ENCODE measurements at regions not wholly inside any gene's neighbourhood (a gene's known extent, or its start where the extent isn't known, plus 50 kb on each side); places are given as distances from the start of the nearest gene placed in this dataset.

GRCh38 chr2:126527836-126528490 lies 128.0 kb upstream of the GYPC start:
- DNase-seq: no peak

DNA sequence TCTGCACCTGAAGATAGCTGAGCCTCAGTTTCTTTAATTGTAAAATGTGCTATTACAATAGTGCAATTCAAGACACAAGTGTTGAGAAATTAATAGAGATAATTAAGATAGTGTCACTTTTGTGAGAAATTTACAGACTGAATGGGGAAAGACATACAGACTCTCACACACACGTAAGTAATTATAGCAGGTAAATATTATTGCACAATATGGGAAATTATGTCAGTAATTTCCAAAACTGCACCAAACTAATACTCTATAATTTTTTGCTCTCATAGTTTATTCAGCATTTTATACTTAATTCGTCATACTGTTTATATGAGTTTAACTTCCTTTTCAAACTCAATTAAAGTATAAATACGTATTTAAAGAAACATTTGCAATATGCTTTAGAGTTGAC lies 124.9 kb upstream of the GYPC start:
- no peak for DNase-seq

- no peak for DNase-seq
These were observed 121.5 kb upstream of the GYPC start for GRCh38 chr2:126534478-126534877.

DNA sequence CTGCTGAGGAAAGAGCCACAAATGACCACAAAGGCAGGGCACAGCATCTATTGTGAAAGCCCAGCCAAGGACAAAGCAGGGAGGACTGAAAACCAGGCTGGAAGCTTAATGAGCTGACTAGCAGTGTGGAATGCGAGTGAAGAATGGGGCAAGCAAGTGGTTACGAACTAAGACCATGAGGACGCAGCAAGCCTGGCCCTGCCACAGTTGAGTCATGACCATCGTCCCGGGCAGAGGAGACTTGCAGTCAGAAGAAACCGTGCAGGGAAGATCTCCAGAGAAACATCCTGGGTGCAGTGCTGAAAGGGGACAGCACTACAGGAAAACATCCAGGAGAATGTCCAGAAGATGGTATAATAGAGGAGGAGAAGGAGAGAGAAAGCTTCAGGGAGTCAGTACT lies 120.5 kb upstream of the GYPC start:
- DNase-seq: no peak

GRCh38 chr2:126536605-126537200 lies 119.3 kb upstream of the GYPC start:
- no peak for DNase-seq

- no peak for DNase-seq
These were observed 116.9 kb upstream of the GYPC start for GRCh38 chr2:126539101-126539500.

DNA sequence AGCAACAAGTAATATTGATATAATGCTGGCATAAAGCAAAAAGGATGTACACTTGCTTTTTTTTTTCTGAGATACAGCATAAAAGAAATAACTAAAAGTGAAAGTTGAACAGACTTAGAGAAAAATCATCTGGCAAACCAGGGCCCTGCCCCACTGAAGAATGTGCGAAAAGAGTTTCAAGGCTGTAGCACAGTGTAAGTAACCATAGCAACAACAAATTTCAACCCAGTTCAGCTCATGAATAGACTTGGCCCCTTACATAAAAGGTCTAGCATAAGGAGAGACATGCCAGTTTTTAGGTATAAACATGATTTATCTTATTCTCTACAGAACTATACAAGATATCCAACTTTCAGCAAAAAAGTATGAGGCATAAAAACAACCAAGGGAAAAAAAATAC lies 113.7 kb upstream of the GYPC start:
- DNase-seq: no peak

GRCh38 chr2:126543081-126543480 lies 112.9 kb upstream of the GYPC start:
- no peak for DNase-seq

DNA sequence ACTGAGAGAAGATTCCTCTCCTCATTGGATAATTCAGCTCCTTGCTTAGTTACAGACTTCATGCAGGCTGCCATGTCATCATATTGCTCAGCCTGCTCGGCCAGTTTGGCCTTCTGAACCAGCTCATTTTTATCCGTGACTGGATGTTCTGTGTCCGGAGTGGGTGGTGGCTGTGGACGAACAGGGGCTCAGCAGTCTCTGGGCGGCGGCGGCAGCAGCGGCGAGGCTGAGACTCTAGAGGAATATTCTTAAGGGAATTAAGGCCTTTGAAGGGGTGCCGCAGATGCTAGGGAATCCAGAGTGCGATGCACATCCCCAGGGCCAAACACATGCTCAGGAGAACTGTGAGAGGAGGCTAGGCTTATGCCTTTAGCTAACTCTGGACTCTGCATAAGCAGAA lies 97.9 kb upstream of the GYPC start:
- DNase-seq: no peak

- no peak for DNase-seq
These were observed 87.2 kb upstream of the GYPC start for GRCh38 chr2:126568734-126569133.

DNA sequence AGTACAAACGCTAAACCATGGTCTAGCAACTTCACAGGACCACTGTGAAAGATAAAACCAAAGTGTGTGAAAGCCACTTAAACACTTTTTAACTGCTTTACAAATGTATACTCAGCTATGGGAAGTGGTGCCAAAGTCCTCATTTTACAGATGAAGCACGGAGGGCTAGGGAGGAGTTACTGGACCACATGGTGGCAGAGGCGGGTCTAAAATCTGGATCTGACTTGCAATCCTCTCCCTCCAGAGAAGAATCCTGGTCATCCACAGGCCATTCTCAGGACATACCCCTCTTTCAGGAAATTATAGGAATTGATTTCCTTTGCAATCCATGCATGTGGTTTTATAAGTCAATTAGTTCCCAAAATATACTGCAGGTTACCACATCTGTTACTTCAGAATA lies 84.6 kb upstream of the GYPC start:
- no peak for DNase-seq

- no peak for DNase-seq
These were observed 80.3 kb upstream of the GYPC start for GRCh38 chr2:126575631-126576030.

GRCh38 chr2:126579868-126580267 lies 76.1 kb upstream of the GYPC start:
- DNase-seq: no peak

DNA sequence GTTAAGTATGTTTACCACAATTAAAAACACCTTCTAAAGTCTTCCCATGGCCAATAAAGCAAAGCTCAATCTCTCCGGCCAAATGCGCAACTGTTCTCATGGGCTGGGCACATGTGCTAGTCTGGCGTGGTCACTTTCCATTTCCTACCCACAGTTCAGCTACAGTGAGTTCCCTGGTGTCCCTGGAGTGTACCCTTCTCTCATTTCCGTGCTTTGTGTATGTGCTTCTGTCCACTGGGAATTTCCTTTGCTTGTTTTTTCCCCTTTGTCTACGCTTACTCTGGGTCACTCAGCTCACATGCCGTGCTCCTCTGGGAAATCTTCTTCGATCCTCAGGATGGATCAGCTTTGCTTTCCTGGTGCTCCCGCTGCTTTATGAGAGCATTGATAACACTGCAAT lies 69.6 kb upstream of the GYPC start:
- DNase-seq: no peak

GRCh38 chr2:126599062-126599461 lies 56.9 kb upstream of the GYPC start:
- DNase-seq: no peak

- DNase-seq: no peak
These were observed 55.2 kb upstream of the GYPC start for GRCh38 chr2:126600742-126601141.

- no peak for DNase-seq
These were observed 53.6 kb upstream of the GYPC start for GRCh38 chr2:126602334-126602733.
